EH (cell line): ENCODE measurements at regions not wholly inside any gene's neighbourhood (a gene's known extent, or its start where the extent isn't known, plus 50 kb on each side); places are given as distances from the start of the nearest gene placed in this dataset.
"Not testable (repeated sequence)": the region's sequence is repeated elsewhere in the genome, so short reads cannot be mapped to it uniquely, and the experiment has no call there.

Experiments used
- DNase-seq: peaks from one replicate; pipeline ENCODE4 v3.0.0-alpha.2; 2015; ENCODE audit warnings: low read depth

DNA sequence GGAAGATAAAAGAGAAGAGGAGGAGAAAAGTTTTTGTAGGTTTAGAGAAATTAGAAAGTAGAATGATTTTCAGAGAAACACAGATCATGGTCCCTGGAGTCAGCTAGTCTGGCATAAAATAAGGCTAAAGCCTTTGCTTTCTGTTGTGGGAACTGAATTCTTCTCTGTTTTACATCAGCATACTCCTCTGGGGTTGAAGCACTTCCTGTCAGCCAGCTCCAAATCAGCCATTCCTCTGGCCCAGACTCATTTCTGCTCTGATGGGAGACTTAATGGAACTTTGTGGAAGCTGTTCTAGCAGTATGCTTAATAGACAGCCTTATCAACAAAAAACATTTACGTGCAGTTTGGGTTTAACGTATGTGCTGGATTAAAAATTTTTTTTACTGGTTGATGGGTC, 143.2 kb downstream of the HMHB1 start:
- peak; percentile 74 for DNase-seq

GRCh38 chr5:143957455-143957854, 145.5 kb downstream of the HMHB1 start:
- DNase-seq, result no peak

DNA sequence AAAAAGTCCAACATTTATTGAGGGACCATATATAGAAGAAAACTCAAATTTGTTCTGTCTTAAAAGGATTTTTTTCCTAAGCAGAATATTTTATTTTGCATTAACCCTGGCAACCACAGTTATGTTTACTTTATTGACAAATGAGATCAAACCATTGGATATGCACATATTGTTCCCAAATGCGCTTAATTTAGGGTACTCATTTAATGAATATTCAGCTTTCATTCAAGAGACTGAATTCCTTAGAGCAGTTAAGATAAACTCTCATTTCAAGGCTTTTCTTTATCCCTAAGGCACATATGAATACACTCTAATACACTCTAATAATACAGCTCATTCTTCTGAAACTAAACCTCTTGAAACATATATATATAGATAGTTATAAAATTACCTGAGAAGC, 150.2 kb downstream of the HMHB1 start:
- DNase-seq, result no peak

- peak; percentile 30 for DNase-seq
Measured at GRCh38 chr5:143964919-143965318, 153.0 kb downstream of the HMHB1 start.

DNA sequence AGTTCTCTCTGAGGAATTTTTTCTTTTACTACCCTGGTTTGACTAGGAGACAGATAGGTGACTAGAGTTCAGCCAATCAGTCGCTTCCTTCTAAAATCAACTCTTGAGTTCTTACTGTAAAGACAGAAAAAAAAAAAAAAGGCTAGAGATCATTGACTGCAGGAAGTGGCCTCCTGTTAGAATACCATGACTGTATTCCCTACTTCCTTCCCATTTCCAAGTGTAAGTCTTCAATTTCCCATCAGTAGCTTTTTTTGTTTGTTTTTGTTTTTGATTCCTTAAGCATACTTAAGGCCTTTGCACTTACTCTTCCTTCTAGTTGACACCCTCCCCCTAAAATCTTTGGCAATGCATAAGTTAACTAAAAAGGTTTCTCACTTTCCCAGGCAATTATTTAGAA, 154.3 kb downstream of the HMHB1 start:
- no peak for DNase-seq

- peak; percentile 79 for DNase-seq
Measured at GRCh38 chr5:143968071-143968878, 156.3 kb downstream of the HMHB1 start.

DNA sequence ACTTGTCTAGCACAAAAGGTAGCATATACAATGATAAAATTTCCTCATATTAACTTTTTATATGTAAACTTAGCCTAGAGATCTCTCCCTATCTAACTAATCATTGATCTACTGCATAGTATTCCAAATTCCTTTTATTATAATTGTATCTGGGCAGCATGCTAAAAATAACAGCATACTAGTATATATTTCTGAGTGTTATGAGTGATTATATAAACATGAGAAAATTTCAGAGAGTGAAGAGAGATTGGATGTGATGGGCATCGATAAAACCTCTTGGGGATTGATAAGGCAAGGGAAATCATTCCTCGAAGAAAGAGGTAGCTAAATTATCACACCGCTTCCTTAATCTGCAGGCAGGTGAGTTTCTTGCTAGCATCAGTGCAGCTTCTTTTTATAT, 158.2 kb downstream of the HMHB1 start:
- no peak for DNase-seq

- no peak for DNase-seq
Measured at GRCh38 chr5:143972068-143972467, 160.1 kb downstream of the HMHB1 start.

DNA sequence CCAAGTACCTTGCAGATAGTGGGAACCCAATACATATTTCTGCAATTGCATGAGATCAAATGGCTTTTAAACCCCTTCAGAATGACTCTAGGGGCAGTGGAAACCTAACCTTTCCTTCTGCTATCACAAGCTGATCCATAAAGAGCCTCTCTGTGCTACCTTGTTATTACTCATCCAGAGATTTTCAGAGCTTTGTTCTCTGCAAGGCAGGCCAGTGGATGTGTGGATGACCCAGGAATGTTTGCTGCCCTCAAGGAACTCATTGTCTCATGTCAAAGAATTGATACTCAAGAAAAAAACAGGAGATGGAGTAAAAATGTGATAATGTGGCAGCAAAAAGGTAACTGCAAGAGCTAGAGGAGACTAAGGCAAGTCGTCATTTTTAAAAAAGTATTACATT, 164.1 kb downstream of the HMHB1 start:
- DNase-seq, result no peak

DNA sequence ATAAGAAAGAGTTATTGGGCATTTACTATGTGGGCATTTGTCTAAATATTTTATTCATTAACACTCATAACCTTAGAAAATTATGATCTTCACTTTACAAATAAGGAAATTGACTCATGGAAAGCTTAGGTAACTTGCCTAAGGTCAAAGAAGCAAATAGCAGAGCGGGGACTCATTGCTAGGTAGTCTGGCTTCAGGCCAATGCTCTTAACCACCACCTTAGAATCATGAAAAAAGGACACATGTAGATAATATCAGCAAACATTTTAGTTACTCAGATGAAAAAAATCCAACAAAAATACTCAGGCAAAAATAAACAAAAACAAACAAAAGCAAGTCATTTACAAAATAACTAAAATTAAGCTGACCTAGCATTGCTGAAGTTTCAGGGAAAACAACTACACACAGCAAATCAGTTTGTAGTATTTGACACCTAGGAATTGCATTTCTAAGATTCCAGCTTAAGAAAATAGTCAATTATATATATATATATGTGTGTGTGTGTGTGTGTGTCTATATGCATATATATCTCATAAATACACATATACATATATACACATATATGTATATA, 166.0 kb downstream of the HMHB1 start:
- DNase-seq, result no peak

DNA sequence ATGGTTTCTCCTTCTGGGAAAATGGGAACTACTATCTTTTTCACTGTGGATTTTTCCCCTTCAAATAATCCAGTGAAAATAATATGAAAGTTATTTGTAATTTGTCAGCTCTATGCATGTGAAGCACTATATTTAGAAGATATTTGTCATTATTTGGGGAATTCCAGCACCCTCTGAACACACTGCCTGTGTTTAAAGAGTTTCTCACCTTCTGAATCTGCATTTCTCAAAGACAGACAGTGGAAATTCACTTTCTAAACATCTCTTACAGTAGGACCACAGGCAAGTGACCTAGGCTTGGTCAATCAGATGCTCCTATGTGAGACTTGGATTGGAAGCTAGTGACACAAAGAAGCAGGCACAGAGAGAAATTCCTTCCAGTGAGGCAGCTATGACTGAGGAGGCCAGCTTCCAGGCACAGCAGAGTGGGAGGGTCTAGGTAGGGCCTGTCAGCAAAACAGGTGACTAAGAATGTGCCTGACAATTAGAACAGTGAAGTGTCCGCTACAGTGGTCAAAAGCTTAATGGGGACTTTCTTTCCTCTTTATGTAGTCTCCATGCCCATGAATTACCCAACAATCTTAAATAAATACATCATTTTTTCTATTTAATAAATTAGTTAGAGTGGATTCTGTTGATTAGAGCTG, 167.2 kb downstream of the HMHB1 start:
- DNase-seq, result peak; percentile 20

DNA sequence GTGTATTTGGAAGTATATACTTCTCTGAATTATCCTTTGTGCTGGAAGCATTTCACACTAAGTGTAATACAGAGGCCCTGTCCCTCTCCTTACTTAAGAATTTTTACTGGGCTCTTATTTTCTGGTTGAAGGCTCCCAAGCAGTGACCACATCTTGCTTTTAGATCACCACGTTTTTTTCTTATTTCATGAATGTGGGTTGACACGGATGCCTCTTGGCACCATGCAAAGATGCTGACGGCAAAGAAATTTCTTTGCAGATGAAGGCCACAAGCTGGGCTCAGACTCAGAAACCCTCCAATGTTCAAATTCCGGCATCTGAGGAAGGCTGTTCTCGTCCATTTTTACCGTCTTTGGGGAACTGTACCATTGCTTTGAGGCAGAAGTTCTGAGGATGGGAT, 168.5 kb downstream of the HMHB1 start:
- no peak for DNase-seq

DNA sequence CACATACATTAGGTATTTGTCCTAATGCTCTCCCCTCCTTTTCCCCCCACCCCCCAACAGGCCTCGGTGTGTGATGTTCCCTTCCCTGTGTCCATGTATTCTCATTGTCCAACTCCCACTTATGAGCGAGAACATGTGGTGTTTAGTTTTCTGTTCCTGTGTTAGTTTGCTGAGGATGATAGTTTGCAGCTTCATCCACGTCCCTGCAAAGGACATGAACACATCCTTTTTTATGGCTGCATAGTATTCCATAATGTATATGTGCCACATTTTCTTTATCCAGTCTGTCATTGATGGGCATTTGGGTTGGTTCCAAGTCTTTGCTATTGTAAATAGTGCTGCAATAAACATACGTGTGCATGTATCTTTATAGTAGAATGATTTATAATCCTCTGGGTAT, 171.0 kb downstream of the HMHB1 start:
- DNase-seq, result not testable (repeated sequence)

DNA sequence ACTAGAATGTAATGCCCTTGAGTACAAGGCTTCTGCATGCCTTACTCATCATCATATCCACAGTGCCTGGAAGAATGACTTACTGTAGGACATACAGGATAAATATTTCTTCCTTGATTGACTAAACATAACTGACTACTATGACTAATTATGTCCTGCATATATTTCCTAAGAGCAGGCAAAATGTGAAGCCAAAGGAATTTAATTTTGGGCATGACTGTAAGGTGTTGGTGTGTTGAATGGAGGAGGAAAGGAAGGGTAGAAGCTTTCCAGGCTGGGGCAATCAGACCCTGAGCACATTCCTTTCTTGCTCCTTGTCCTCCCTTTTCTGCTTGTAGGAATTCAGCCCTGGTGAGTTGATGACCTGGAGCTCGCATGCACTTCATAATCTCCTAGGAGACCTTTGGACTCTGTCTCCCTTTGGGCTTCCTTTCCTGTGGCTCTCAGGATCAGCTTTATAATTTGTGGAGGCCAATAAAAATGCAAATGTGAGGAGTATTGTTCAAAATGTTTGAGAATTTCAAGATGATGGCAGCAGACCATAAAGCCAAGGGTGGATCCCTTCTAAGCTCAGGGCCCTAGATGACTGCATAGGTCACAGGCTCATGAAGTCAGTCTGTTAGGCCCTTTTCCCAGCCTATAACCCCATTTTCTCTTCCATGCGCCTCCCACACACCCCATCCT, 174.0 kb downstream of the HMHB1 start:
- peak; percentile 90 for DNase-seq

- peak; percentile 91 for DNase-seq
Measured at GRCh38 chr5:143986516-143987212, 174.7 kb downstream of the HMHB1 start.

DNA sequence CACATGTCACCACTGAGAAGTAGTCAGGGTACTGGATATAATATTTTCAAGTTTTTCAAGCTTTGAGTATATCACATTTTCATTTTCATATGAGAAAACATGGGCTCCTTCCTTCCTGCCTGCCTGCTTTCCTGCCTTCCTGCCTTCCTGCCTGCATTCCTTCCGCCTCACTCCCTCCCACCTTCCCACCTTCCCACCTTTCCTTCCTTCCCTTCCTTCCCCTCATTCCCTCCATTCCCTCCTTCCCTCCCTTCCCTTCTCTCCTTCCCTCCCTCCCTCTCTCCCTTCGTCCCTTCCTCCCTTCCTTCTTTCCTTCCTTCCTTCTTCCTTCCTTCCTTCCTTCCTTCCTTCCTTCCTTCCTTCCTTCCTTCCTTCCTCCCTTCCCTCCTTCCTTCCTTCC, 175.3 kb downstream of the HMHB1 start:
- no peak for DNase-seq

DNA sequence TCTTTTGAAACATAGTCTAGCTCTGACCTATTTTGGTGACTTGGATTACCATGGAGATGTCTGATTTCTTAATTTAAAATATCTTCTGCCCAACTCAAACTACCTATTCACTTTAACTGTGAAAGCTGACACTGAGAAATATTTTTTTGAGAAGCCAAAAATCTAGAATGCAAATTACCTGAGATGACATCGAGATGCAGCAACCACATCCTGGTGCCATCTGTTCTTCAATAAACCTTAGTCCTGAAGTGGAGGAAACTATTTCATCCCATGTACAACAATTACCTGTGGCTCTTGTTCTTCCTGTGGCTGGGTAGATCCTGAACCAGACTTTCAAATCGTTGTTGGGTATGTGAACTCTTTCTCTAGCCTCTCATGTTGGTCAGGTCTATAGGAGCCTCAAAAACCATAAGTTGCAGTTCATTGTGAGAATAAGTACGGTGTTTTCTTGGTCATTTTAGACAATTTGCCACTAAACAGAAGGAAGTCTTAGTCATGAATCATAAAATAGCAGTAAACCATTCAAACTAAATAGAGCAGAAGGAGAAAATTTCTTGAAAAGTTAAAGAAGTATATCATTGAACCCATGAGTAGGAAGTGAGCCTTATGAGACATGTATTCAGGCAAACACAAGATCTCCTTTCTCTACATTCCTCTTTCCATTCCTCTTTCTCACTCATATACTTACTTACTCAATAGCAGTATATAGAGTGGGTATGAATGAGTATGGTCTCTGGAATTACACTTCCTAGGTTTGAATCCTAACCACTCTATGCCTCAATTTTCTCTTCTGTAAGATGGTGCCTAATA, 176.0 kb downstream of the HMHB1 start:
- peak; percentile 53 for DNase-seq

GRCh38 chr5:143992496-143992895, 178.0 kb downstream of the YIPF5 start:
- DNase-seq, result no peak

DNA sequence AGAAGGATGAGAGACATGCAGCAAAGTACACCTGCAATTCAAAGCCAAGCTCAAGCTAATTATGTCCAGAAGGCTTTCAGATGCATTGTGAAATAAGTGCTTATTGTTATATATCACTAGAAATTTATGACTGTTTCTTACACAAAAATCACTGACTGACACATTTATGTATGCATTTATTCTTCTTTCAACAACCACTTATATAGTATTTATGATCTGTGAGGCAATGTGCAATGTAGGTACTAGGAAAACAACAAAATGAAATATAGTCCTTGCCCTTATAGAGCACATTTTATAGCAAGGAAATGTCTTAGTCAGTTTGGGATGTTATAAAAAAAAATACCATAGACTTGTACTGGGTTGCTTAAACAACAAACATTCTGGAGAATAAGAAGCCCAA, 167.6 kb downstream of the YIPF5 start:
- peak; percentile 27 for DNase-seq

DNA sequence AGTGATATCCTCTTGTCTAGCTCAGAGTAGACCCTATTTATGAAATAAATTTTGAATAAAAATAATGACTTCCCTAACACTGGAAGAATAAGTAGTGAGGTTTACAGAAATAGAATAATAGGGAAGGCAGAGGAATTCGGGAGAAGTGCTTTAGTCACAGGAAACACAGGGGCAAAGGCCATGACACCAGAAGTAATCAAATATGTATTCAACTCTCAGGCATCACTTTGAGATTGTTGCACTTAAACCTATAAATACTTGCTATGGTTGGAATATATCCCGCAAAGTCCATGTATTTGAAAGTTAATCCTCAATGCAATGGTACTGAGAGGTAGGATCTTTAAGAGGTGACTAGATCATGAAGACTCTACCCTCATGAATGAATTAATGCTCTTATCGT, 166.8 kb downstream of the YIPF5 start:
- DNase-seq, result no peak

GRCh38 chr5:144004146-144004545, 166.3 kb downstream of the YIPF5 start:
- peak; percentile 48 for DNase-seq
